Astrocyte (in vitro differentiated cells and primary cell): ENCODE measurements at regions not wholly inside any gene's neighbourhood (a gene's known extent, or its start where the extent isn't known, plus 50 kb on each side); places are given as distances from the start of the nearest gene placed in this dataset.

Experiments used
- DNase-seq: peaks from one replicate; pipeline ENCODE4 v3.0.0-alpha.2; 2010; ENCODE audit warnings: low read depth
- FAIRE-seq: peaks from 2 replicates; lab custom pipeline; 2011; peaks lifted over from hg19 to GRCh38; lab: Jason Lieb, UNC
- H2AFZ ChIP-seq: 2 replicates; pipeline ENCODE4 v1.6.0; 2012; ENCODE audit warnings: low read depth, low read length, inconsistent platforms
- H3K27ac ChIP-seq: 2 replicates; pipeline ENCODE4 v1.5.1; 2011; ENCODE audit warnings: low read depth, low read length, inconsistent platforms
- H3K27me3 ChIP-seq: 2 replicates; pipeline ENCODE4 v1.6.0; 2011; ENCODE audit warnings: low read length, inconsistent platforms; ENCODE audit not compliant: insufficient read depth
- H3K36me3 ChIP-seq: 2 replicates; pipeline ENCODE4 v1.5.1; 2011; ENCODE audit warnings: low read length, inconsistent platforms; ENCODE audit not compliant: insufficient read depth
- H3K4me1 ChIP-seq: 2 replicates; pipeline ENCODE4 v1.5.1; 2011; ENCODE audit warnings: low read length, inconsistent platforms; ENCODE audit not compliant: insufficient read depth
- H3K4me2 ChIP-seq: 2 replicates; pipeline ENCODE4 v1.6.0; 2012; ENCODE audit warnings: low read length, inconsistent platforms
- H3K4me3 ChIP-seq: 2 replicates; pipeline ENCODE4 v1.5.1; 2011; ENCODE audit warnings: low read depth, mild to moderate bottlenecking, low read length, inconsistent platforms; ENCODE audit not compliant: insufficient read depth
- H3K79me2 ChIP-seq: 2 replicates; pipeline ENCODE4 v1.6.0; 2012; ENCODE audit warnings: mild to moderate bottlenecking, low read length, inconsistent platforms; ENCODE audit not compliant: insufficient read depth
- H3K9ac ChIP-seq: 2 replicates; pipeline ENCODE4 v1.6.0; 2012; ENCODE audit warnings: mild to moderate bottlenecking, low read length, inconsistent platforms
- H3K9me3 ChIP-seq: 2 replicates; pipeline ENCODE4 v1.5.1; 2012; ENCODE audit warnings: low read depth, mild to moderate bottlenecking, low read length, inconsistent platforms; ENCODE audit not compliant: insufficient read depth
- H4K20me1 ChIP-seq: 2 replicates; pipeline ENCODE4 v1.6.0; 2012; ENCODE audit warnings: low read length, inconsistent platforms; ENCODE audit not compliant: insufficient read depth
- H3K27ac Mint-ChIP-seq: one replicate; pipeline ENCODE4 v1.8.0; 2021; ENCODE audit warnings: mild to moderate bottlenecking, mixed read lengths; ENCODE audit not compliant: unreplicated experiment
- H3K27me3 Mint-ChIP-seq: one replicate; pipeline ENCODE4 v1.8.0; 2021; ENCODE audit warnings: low read depth, mixed read lengths; ENCODE audit not compliant: unreplicated experiment
- H3K36me3 Mint-ChIP-seq: one replicate; pipeline ENCODE4 v1.8.0; 2021; ENCODE audit warnings: low read depth, mixed read lengths; ENCODE audit not compliant: unreplicated experiment
- H3K4me1 Mint-ChIP-seq: one replicate; pipeline ENCODE4 v1.8.0; 2021; ENCODE audit warnings: low read depth, mixed read lengths; ENCODE audit not compliant: unreplicated experiment
- H3K4me3 Mint-ChIP-seq: one replicate; pipeline ENCODE4 v1.8.0; 2021; ENCODE audit warnings: mild to moderate bottlenecking, moderate library complexity, mixed read lengths; ENCODE audit not compliant: unreplicated experiment
- H3K9me3 Mint-ChIP-seq: one replicate; pipeline ENCODE4 v1.8.0; 2021; ENCODE audit warnings: mild to moderate bottlenecking, mixed read lengths; ENCODE audit not compliant: unreplicated experiment
- CTCF ChIP-seq: IDR thresholded peaks from 2 replicates; pipeline ENCODE4 v1.5.1; 2011; ENCODE audit warnings: low read depth, mild to moderate bottlenecking, inconsistent platforms, low read length, moderate library complexity; ENCODE audit not compliant: insufficient read depth
- EZH2 ChIP-seq: IDR thresholded peaks from 2 replicates; pipeline ENCODE4 v1.6.1; 2012; ENCODE audit warnings: mild to moderate bottlenecking, low read length, inconsistent platforms; ENCODE audit not compliant: insufficient read depth

- TF ChIP-seq CTCF (no peak), EZH2 (no peak)
- Histone ChIP-seq H3K4me3 (no peak overlapping the region), H3K27ac (no peak overlapping the region), H3K36me3 (no peaks in the 10 kb centered on the region), H3K4me1 (peaks cover 19% of the 10 kb centered on the region), H2AFZ (no peak overlapping the region), H3K9ac (no peak overlapping the region), H4K20me1 (no peaks in the 10 kb centered on the region), H3K79me2 (no peaks in the 10 kb centered on the region), H3K27me3 (no peaks in the 10 kb centered on the region), H3K9me3 (no peaks in the 10 kb centered on the region), H3K4me2 (no peak overlapping the region)
- peaks cover 3% of the 10 kb centered on the region for H3K36me3 Mint-ChIP-seq
- FAIRE-seq (no peak), DNase-seq (no peak)
- peaks cover 2% of the 10 kb centered on the region for H3K9me3 Mint-ChIP-seq
- H3K27me3 Mint-ChIP-seq = peaks cover 2% of the 10 kb centered on the region
- no peak overlapping the region for H3K27ac Mint-ChIP-seq
- peaks cover 21% of the 10 kb centered on the region for H3K4me1 Mint-ChIP-seq
- H3K4me3 Mint-ChIP-seq = no peak overlapping the region
Measured at GRCh38 chr3:11091791-11092190, 62.5 kb upstream of the HRH1 start.

GRCh38 chr3:11093823-11094340, 60.4 kb upstream of the HRH1 start:
- H3K79me2 ChIP-seq = no peaks in the 10 kb centered on the region
- H3K4me3 Mint-ChIP-seq = no peak overlapping the region
- H3K27ac Mint-ChIP-seq = no peak overlapping the region
- H3K4me1 Mint-ChIP-seq = peaks cover 27% of the 10 kb centered on the region
- no peaks in the 10 kb centered on the region for H4K20me1 ChIP-seq
- no peak overlapping the region for H3K4me2 ChIP-seq
- peaks cover 2% of the 10 kb centered on the region for H3K9me3 Mint-ChIP-seq
- H3K27me3 Mint-ChIP-seq = no peaks in the 10 kb centered on the region
- no peaks in the 10 kb centered on the region for H3K27me3 ChIP-seq
- no peak overlapping the region for H3K4me3 ChIP-seq
- H3K9ac ChIP-seq = no peak overlapping the region
- peaks cover 3% of the 10 kb centered on the region for H3K36me3 Mint-ChIP-seq
- H3K27ac ChIP-seq = no peak overlapping the region
- no peaks in the 10 kb centered on the region for H3K9me3 ChIP-seq
- no peak for DNase-seq
- no peak for FAIRE-seq
- no peak overlapping the region for H2AFZ ChIP-seq
- peaks cover 19% of the 10 kb centered on the region for H3K4me1 ChIP-seq
- TF ChIP-seq EZH2 (no peak), CTCF (no peak)
- no peaks in the 10 kb centered on the region for H3K36me3 ChIP-seq

- peaks cover 19% of the 10 kb centered on the region for H3K4me1 ChIP-seq
- H2AFZ ChIP-seq = peak overlapping the region; percentile 89
- Mint-ChIP-seq H3K36me3 (peaks cover 3% of the 10 kb centered on the region), H3K27me3 (no peaks in the 10 kb centered on the region), H3K4me1 (peaks cover 26% of the 10 kb centered on the region), H3K9me3 (peaks cover 2% of the 10 kb centered on the region), H3K4me3 (no peak overlapping the region), H3K27ac (peak overlapping the region; percentile 72)
- no peaks in the 10 kb centered on the region for H3K36me3 ChIP-seq
- H4K20me1 ChIP-seq = no peaks in the 10 kb centered on the region
- FAIRE-seq = no peak
- H3K4me2 ChIP-seq = peak overlapping the region; percentile 89
- no peaks in the 10 kb centered on the region for H3K27me3 ChIP-seq
- peak overlapping the region; percentile 54 for H3K4me3 ChIP-seq
- no peaks in the 10 kb centered on the region for H3K79me2 ChIP-seq
- H3K9ac ChIP-seq = peak overlapping the region; percentile 87
- no peak for DNase-seq
- TF ChIP-seq CTCF = peak; percentile 20
- no peak for TF ChIP-seq EZH2
- H3K27ac ChIP-seq = peak overlapping the region; percentile 94
- no peaks in the 10 kb centered on the region for H3K9me3 ChIP-seq
Measured at GRCh38 chr3:11095932-11096265, 58.4 kb upstream of the HRH1 start.
